ENCODE measurements at regions not wholly inside any gene's neighbourhood (a gene's known extent, or its start where the extent isn't known, plus 50 kb on each side); places are given as distances from the start of the nearest gene placed in this dataset.

GRCh38 chr6:170000071-170000843 is 248.8 kb downstream of the ERMARD start:
- DNase-seq (ENCODE audit: low read depth in 2 of 2): no peak

GRCh38 chr6:169999367-169999766 is 247.9 kb downstream of the ERMARD start:
- DNase-seq (ENCODE audit: low read depth in 2 of 2): no peak

GRCh38 chr6:169998457-169998856 is 247.0 kb downstream of the ERMARD start:
- no peak for DNase-seq (ENCODE audit: low read depth in 2 of 2)

GRCh38 chr6:169997930-169998218 is 246.5 kb downstream of the ERMARD start:
- no peak for DNase-seq (ENCODE audit: low read depth in 2 of 2)

GRCh38 chr6:169997187-169997929 is 245.9 kb downstream of the ERMARD start:
- no peak for DNase-seq (ENCODE audit: low read depth in 2 of 2)

GRCh38 chr6:169996378-169997051 is 245.1 kb downstream of the ERMARD start:
- no peak for DNase-seq (ENCODE audit: low read depth in 2 of 2)

- DNase-seq (ENCODE audit: low read depth in 2 of 2): no peak
Measured at GRCh38 chr6:169994739-169995138, 243.3 kb downstream of the ERMARD start.

- DNase-seq (ENCODE audit: low read depth in 2 of 2): no peak
Measured at GRCh38 chr6:169993861-169994481, 242.5 kb downstream of the ERMARD start.

- no peak for DNase-seq (ENCODE audit: low read depth in 2 of 2)
Measured at GRCh38 chr6:169991913-169992312, 240.5 kb downstream of the ERMARD start.

- DNase-seq (ENCODE audit: low read depth in 2 of 2): no peak
Measured at GRCh38 chr6:169991031-169991390, 239.6 kb downstream of the ERMARD start.

- no peak for DNase-seq (ENCODE audit: low read depth in 2 of 2)
Measured at GRCh38 chr6:169990095-169991030, 238.9 kb downstream of the ERMARD start.

- no peak for DNase-seq (ENCODE audit: low read depth in 2 of 2)
Measured at GRCh38 chr6:169989594-169989993, 238.2 kb downstream of the ERMARD start.

- DNase-seq (ENCODE audit: low read depth in 2 of 2): no peak
Measured at GRCh38 chr6:169988769-169989550, 237.5 kb downstream of the ERMARD start.

- DNase-seq (ENCODE audit: low read depth in 2 of 2): no peak
Measured at GRCh38 chr6:169986848-169987498, 235.6 kb downstream of the ERMARD start.

- no peak for DNase-seq (ENCODE audit: low read depth in 2 of 2)
Measured at GRCh38 chr6:169986171-169986847, 234.9 kb downstream of the ERMARD start.

GRCh38 chr6:169985121-169986015 is 233.9 kb downstream of the ERMARD start:
- no peak for DNase-seq (ENCODE audit: low read depth in 2 of 2)

GRCh38 chr6:169984181-169985120 is 233.0 kb downstream of the ERMARD start:
- DNase-seq (ENCODE audit: low read depth in 2 of 2): no peak

Data from stimulated activated CD8-positive, alpha-beta memory T cell treated with anti-CD3 and anti-CD28 coated beads, Interleukin-7, amount 100 ng/mL, for 1 hour (primary cell).